ENCODE measurements at regions not wholly inside any gene's neighbourhood (a gene's known extent, or its start where the extent isn't known, plus 50 kb on each side); places are given as distances from the start of the nearest gene placed in this dataset.

DNA sequence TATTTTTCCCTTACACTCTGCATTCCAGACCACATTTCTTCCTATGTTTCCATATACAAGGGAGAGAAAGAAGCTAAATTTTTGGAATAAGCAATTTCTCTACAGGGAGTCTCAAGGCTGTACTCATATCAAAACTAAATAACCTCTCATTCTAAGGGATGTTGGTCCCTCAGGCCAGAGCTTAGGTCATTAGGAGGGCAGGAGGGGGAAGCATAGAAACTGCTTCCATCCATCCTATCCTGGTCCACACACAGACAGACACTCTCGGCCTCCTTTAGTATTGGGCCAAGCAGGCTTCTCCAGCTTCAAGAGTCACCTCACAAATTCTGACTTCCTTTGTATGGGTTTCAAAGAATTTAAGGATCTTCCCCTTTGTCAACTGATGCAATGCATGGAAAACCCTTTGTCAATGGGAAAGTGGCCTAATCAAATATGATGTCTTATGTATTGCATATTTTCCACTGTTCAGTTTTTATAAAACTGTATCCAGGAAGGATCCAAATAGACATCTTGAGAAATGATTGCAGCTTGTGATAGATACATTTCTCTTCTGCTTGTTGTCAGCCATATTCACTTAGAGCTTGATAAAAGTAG, 140.7 kb upstream of the RARB start:
- H3K9me3 ChIP-seq (replicated peaks; ENCODE audit: insufficient read depth, low read length) = no peaks in the 10 kb centered on the region
- H4K20me1 ChIP-seq (ENCODE audit: insufficient read depth, low read length) = no peaks in the 10 kb centered on the region
- H3F3A ChIP-seq (ENCODE audit: insufficient read depth, low read length) = no peaks in the 10 kb centered on the region
- no peak overlapping the region for H2AFZ ChIP-seq (ENCODE audit: low read length)
- DNase-seq = no peak
- no peaks in the 10 kb centered on the region for H3K4me1 ChIP-seq (ENCODE audit: low read length)
- no peak overlapping the region for H3K9ac ChIP-seq (ENCODE audit: low read length)
- H3K27ac ChIP-seq (ENCODE audit: low read length) = no peak overlapping the region
- no peak overlapping the region for H3K4me3 ChIP-seq (ENCODE audit: low read length)
- TF ChIP-seq, protein P1, sequence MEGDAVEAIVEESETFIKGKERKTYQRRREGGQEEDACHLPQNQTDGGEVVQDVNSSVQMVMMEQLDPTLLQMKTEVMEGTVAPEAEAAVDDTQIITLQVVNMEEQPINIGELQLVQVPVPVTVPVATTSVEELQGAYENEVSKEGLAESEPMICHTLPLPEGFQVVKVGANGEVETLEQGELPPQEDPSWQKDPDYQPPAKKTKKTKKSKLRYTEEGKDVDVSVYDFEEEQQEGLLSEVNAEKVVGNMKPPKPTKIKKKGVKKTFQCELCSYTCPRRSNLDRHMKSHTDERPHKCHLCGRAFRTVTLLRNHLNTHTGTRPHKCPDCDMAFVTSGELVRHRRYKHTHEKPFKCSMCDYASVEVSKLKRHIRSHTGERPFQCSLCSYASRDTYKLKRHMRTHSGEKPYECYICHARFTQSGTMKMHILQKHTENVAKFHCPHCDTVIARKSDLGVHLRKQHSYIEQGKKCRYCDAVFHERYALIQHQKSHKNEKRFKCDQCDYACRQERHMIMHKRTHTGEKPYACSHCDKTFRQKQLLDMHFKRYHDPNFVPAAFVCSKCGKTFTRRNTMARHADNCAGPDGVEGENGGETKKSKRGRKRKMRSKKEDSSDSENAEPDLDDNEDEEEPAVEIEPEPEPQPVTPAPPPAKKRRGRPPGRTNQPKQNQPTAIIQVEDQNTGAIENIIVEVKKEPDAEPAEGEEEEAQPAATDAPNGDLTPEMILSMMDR (IDR thresholded peaks at IDR 0.05; ENCODE audit: low read length) = no peak
- TF ChIP-seq EZH2phosphoT487 (IDR thresholded peaks at IDR 0.05; ENCODE audit: low read length) (no peak), EZH2 (optimal IDR thresholded peaks at IDR 0.05; ENCODE audit: low read depth, low read length) (no peak)
- no peaks in the 10 kb centered on the region for H3K36me3 ChIP-seq (replicated peaks; ENCODE audit: insufficient read depth, low read length)
- no peaks in the 10 kb centered on the region for H3K27me3 ChIP-seq (replicated peaks; ENCODE audit: insufficient read depth, low read length)
- H3K4me2 ChIP-seq (ENCODE audit: low read depth, low read length) = no peak overlapping the region
- H3K9me2 ChIP-seq (replicated peaks; ENCODE audit: insufficient read depth, low read length) = no peaks in the 10 kb centered on the region
- no peaks in the 10 kb centered on the region for H3K79me2 ChIP-seq (ENCODE audit: low read length)

DNA sequence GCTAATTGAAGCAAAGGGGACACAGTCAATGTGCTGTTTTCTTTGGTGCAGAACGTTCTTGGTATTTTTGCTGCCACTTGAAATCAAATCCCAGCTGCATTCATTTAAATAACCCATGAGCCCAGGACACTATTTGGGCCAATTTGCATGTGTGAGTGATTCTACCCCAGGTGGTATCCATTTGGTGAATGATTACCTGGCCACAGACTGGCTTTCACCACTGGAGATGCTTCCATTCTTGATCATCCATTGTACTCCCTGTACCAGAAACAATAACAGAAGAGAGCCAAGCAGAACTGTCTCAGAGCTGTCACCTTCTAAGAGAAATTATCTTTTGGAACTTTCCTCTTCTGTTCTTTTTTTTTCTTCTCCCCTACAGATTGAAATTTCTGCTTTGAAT, 139.7 kb upstream of the RARB start:
- no peaks in the 10 kb centered on the region for H3K9me3 ChIP-seq (replicated peaks; ENCODE audit: insufficient read depth, low read length)
- no peaks in the 10 kb centered on the region for H3K9me2 ChIP-seq (replicated peaks; ENCODE audit: insufficient read depth, low read length)
- no peaks in the 10 kb centered on the region for H3K4me1 ChIP-seq (ENCODE audit: low read length)
- H3K27me3 ChIP-seq (replicated peaks; ENCODE audit: insufficient read depth, low read length) = no peaks in the 10 kb centered on the region
- no peak overlapping the region for H2AFZ ChIP-seq (ENCODE audit: low read length)
- TF ChIP-seq EZH2phosphoT487 (IDR thresholded peaks at IDR 0.05; ENCODE audit: low read length) (no peak), EZH2 (optimal IDR thresholded peaks at IDR 0.05; ENCODE audit: low read depth, low read length) (no peak)
- TF ChIP-seq, protein P1 (IDR thresholded peaks at IDR 0.05; ENCODE audit: low read length) = no peak
- H3K27ac ChIP-seq (ENCODE audit: low read length) = no peak overlapping the region
- DNase-seq = no peak
- no peaks in the 10 kb centered on the region for H3F3A ChIP-seq (ENCODE audit: insufficient read depth, low read length)
- no peak overlapping the region for H3K4me3 ChIP-seq (ENCODE audit: low read length)
- H3K9ac ChIP-seq (ENCODE audit: low read length) = no peak overlapping the region
- H4K20me1 ChIP-seq (ENCODE audit: insufficient read depth, low read length) = no peaks in the 10 kb centered on the region
- no peak overlapping the region for H3K4me2 ChIP-seq (ENCODE audit: low read depth, low read length)
- no peaks in the 10 kb centered on the region for H3K36me3 ChIP-seq (replicated peaks; ENCODE audit: insufficient read depth, low read length)
- H3K79me2 ChIP-seq (ENCODE audit: low read length) = no peaks in the 10 kb centered on the region

DNA sequence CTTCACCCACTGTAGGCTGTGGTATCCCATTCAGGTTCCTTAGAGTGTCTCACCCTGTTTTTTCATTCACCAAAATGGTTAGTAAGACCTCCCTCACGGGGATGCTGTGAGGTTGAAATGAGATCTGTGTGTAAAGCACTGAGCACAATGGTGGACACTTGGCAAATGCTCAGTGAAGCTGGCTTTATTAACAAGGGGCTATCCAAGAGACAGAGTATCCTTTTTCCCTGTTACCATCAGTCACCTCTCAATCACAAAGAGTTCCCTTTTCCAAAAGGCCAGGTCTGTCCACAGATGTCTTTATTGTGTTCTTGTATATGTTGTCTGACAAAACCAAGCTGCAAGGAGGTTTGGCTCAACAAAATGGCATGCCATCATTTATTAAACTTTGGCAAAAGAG, 138.9 kb upstream of the RARB start:
- H3K36me3 ChIP-seq (replicated peaks; ENCODE audit: insufficient read depth, low read length) = no peaks in the 10 kb centered on the region
- H3K9me2 ChIP-seq (replicated peaks; ENCODE audit: insufficient read depth, low read length) = no peaks in the 10 kb centered on the region
- no peaks in the 10 kb centered on the region for H3K79me2 ChIP-seq (ENCODE audit: low read length)
- H3K27ac ChIP-seq (ENCODE audit: low read length) = no peak overlapping the region
- H4K20me1 ChIP-seq (ENCODE audit: insufficient read depth, low read length) = no peaks in the 10 kb centered on the region
- H3K4me2 ChIP-seq (ENCODE audit: low read depth, low read length) = no peak overlapping the region
- H3K27me3 ChIP-seq (replicated peaks; ENCODE audit: insufficient read depth, low read length) = no peaks in the 10 kb centered on the region
- no peaks in the 10 kb centered on the region for H3F3A ChIP-seq (ENCODE audit: insufficient read depth, low read length)
- H3K9ac ChIP-seq (ENCODE audit: low read length) = no peak overlapping the region
- no peak for DNase-seq
- no peak overlapping the region for H3K4me3 ChIP-seq (ENCODE audit: low read length)
- no peak overlapping the region for H2AFZ ChIP-seq (ENCODE audit: low read length)
- H3K4me1 ChIP-seq (ENCODE audit: low read length) = no peaks in the 10 kb centered on the region
- TF ChIP-seq EZH2 (optimal IDR thresholded peaks at IDR 0.05; ENCODE audit: low read depth, low read length) (no peak), EZH2phosphoT487 (IDR thresholded peaks at IDR 0.05; ENCODE audit: low read length) (no peak)
- H3K9me3 ChIP-seq (replicated peaks; ENCODE audit: insufficient read depth, low read length) = no peaks in the 10 kb centered on the region

DNA sequence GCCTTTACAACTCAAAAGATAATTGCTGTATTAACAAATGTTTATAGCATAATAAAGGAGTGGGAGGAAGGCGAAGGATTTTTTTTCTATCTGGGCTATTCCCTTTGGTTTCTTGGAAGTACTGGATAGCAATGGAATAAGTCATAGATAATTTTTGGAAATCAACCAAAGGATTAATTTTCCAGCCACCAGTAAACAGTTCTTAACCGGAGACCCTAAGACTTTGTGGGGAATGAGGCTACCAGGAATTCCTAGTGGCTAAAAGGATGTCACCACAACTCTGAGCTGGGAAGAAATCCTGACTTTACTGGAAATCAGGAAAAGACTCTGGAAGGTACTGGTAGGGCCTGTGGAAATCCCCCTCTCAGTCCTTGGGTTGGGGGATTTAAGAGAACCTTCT, 138.4 kb upstream of the RARB start:
- H4K20me1 ChIP-seq (ENCODE audit: insufficient read depth, low read length) = no peaks in the 10 kb centered on the region
- H3K36me3 ChIP-seq (replicated peaks; ENCODE audit: insufficient read depth, low read length) = no peaks in the 10 kb centered on the region
- no peak overlapping the region for H3K4me3 ChIP-seq (ENCODE audit: low read length)
- H3K27ac ChIP-seq (ENCODE audit: low read length) = no peak overlapping the region
- no peak overlapping the region for H2AFZ ChIP-seq (ENCODE audit: low read length)
- H3K27me3 ChIP-seq (replicated peaks; ENCODE audit: insufficient read depth, low read length) = no peaks in the 10 kb centered on the region
- H3F3A ChIP-seq (ENCODE audit: insufficient read depth, low read length) = no peaks in the 10 kb centered on the region
- TF ChIP-seq, protein P1 (IDR thresholded peaks at IDR 0.05; ENCODE audit: low read length) = no peak
- TF ChIP-seq EZH2phosphoT487 (IDR thresholded peaks at IDR 0.05; ENCODE audit: low read length) (no peak), EZH2 (optimal IDR thresholded peaks at IDR 0.05; ENCODE audit: low read depth, low read length) (no peak)
- H3K4me1 ChIP-seq (ENCODE audit: low read length) = no peaks in the 10 kb centered on the region
- H3K9me2 ChIP-seq (replicated peaks; ENCODE audit: insufficient read depth, low read length) = no peaks in the 10 kb centered on the region
- no peaks in the 10 kb centered on the region for H3K9me3 ChIP-seq (replicated peaks; ENCODE audit: insufficient read depth, low read length)
- no peaks in the 10 kb centered on the region for H3K79me2 ChIP-seq (ENCODE audit: low read length)
- no peak for DNase-seq
- H3K4me2 ChIP-seq (ENCODE audit: low read depth, low read length) = no peak overlapping the region
- no peak overlapping the region for H3K9ac ChIP-seq (ENCODE audit: low read length)
